WTC11 (cell line): ENCODE measurements at regions not wholly inside any gene's neighbourhood (a gene's known extent, or its start where the extent isn't known, plus 50 kb on each side); places are given as distances from the start of the nearest gene placed in this dataset.

ENCODE experiments used
- ATAC-seq: fragments of 200-7000 bp; cut with Tn5 transposase; 2 replicates; pipeline ENCODE4 v1.10.0; 2021; ENCODE audit warnings: mild to moderate bottlenecking, moderate library complexity
- CTCF ChIA-PET: fragments of 300-600 bp; sonication (Branson Sonifier 250); formaldehyde crosslinking; loops from one replicate; lab custom pipeline; 2021; ENCODE audit warnings: antibody characterized with exemption; lab: Charles Lee
- POLR2A ChIA-PET: fragments of 350-600 bp; sonication (Branson Sonifier 250); formaldehyde crosslinking; loops from one replicate; lab custom pipeline; 2021; ENCODE audit warnings: antibody characterized with exemption; lab: Charles Lee
- DNase-seq: peaks from one replicate; pipeline ENCODE4 v3.0.0; 2021; ENCODE audit warnings: low spot score
- H3K27ac Mint-ChIP-seq: 2 replicates; pipeline ENCODE4 v1.8.0; 2021; ENCODE audit warnings: mixed read lengths
- H3K27me3 Mint-ChIP-seq: 2 replicates; pipeline ENCODE4 v1.8.0; 2021; ENCODE audit warnings: low read depth, mild to moderate bottlenecking, moderate library complexity, mixed read lengths
- H3K36me3 Mint-ChIP-seq: 2 replicates; pipeline ENCODE4 v1.8.0; 2021; ENCODE audit warnings: mixed read lengths
- H3K4me1 Mint-ChIP-seq: 2 replicates; pipeline ENCODE4 v1.8.0; 2022; ENCODE audit warnings: mixed read lengths
- H3K4me3 Mint-ChIP-seq: 2 replicates; pipeline ENCODE4 v1.8.0; 2021; ENCODE audit warnings: mild to moderate bottlenecking, moderate library complexity, mixed read lengths
- H3K9me3 Mint-ChIP-seq: 2 replicates; pipeline ENCODE4 v1.8.0; 2021; ENCODE audit warnings: mixed read lengths
- ATF1 ChIP-seq: sonication (generic); formaldehyde crosslinking; IDR thresholded peaks from 2 replicates; pipeline ENCODE4 v1.8.1; 2023; ENCODE audit warnings: mild to moderate bottlenecking, moderate library complexity, missing genetic modification reagents
- CREM ChIP-seq: sonication (generic); formaldehyde crosslinking; IDR thresholded peaks from 2 replicates; pipeline ENCODE4 v1.8.1; 2022; ENCODE audit warnings: mild to moderate bottlenecking, missing genetic modification reagents, moderate library complexity
- ETV6 ChIP-seq: sonication (generic); formaldehyde crosslinking; IDR thresholded peaks from 2 replicates; pipeline ENCODE4 v1.8.1; 2022; ENCODE audit warnings: mild to moderate bottlenecking, missing genetic modification reagents
- FOXK1 ChIP-seq: sonication (generic); formaldehyde crosslinking; IDR thresholded peaks from 2 replicates; pipeline ENCODE4 v1.8.0; 2022; ENCODE audit warnings: mild to moderate bottlenecking, moderate library complexity, missing genetic modification reagents
- GABPB1 ChIP-seq: sonication (generic); formaldehyde crosslinking; IDR thresholded peaks from 2 replicates; pipeline ENCODE4 v1.8.1; 2023; ENCODE audit warnings: mild to moderate bottlenecking, missing genetic modification reagents
- NFE2L1 ChIP-seq: sonication (generic); formaldehyde crosslinking; IDR thresholded peaks from 2 replicates; pipeline ENCODE4 v1.8.1; 2023; ENCODE audit warnings: missing genetic modification reagents
- OVOL2 ChIP-seq: fragments of 250-450 bp; sonication (Bioruptor Pico); IDR thresholded peaks from 2 replicates; pipeline ENCODE4 v1.9.0; 2021; ENCODE audit warnings: mild to moderate bottlenecking, borderline replicate concordance
- SMAD3 ChIP-seq: sonication (generic); formaldehyde crosslinking; IDR thresholded peaks from 2 replicates; pipeline ENCODE4 v1.8.0; 2022; ENCODE audit warnings: missing genetic modification reagents, mild to moderate bottlenecking, borderline replicate concordance
- SMAD4 ChIP-seq: sonication (generic); formaldehyde crosslinking; IDR thresholded peaks from 2 replicates; pipeline ENCODE4 v1.8.0; 2022; ENCODE audit warnings: mild to moderate bottlenecking, missing genetic modification reagents
- STAT6 ChIP-seq: sonication (generic); formaldehyde crosslinking; conservative IDR thresholded peaks from 2 replicates; pipeline ENCODE4 v1.8.1; 2023; ENCODE audit warnings: mild to moderate bottlenecking, low read depth, missing genetic modification reagents, moderate library complexity
- TCF7 ChIP-seq: sonication (generic); formaldehyde crosslinking; IDR thresholded peaks from 2 replicates; pipeline ENCODE4 v1.8.0; 2022; ENCODE audit warnings: mild to moderate bottlenecking, low read depth, missing genetic modification reagents, moderate library complexity
- ZNF219 ChIP-seq: sonication (generic); formaldehyde crosslinking; IDR thresholded peaks from 2 replicates; pipeline ENCODE4 v1.8.0; 2023; ENCODE audit warnings: missing genetic modification reagents, mild to moderate bottlenecking, borderline replicate concordance
- ZNF423 ChIP-seq: fragments of 250-450 bp; sonication (Bioruptor Pico); IDR thresholded peaks from 2 replicates; pipeline ENCODE4 v2.1.2; 2022; ENCODE audit warnings: mild to moderate bottlenecking, moderate library complexity
- TF ChIP-seq, protein P1 (sequence below): sonication (generic); formaldehyde crosslinking; IDR thresholded peaks from 2 replicates; pipeline ENCODE4 v1.8.1; 2022; ENCODE audit warnings: mild to moderate bottlenecking, missing genetic modification reagents, moderate library complexity, borderline replicate concordance
- TF ChIP-seq, protein P2 (sequence below): sonication (generic); formaldehyde crosslinking; IDR thresholded peaks from 2 replicates; pipeline ENCODE4 v1.8.0; 2022; ENCODE audit warnings: mild to moderate bottlenecking, missing genetic modification reagents
- TF ChIP-seq, protein P3 (sequence below): sonication (generic); formaldehyde crosslinking; IDR thresholded peaks from 2 replicates; pipeline ENCODE4 v1.8.0; 2022; ENCODE audit warnings: mild to moderate bottlenecking, missing genetic modification reagents
- TF ChIP-seq, protein P4 (sequence below): fragments of 200-600 bp; IDR thresholded peaks from 2 replicates; pipeline ENCODE4 v1.8.0; 2022; ENCODE audit warnings: antibody characterized with exemption
- TF ChIP-seq, protein P5 (sequence below): fragments of 250-450 bp; sonication (Bioruptor Pico); IDR thresholded peaks from 2 replicates; pipeline ENCODE4 v1.9.0; 2021; ENCODE audit warnings: mild to moderate bottlenecking, borderline replicate concordance

- Mint-ChIP-seq H3K4me3 (no peak overlapping the region), H3K4me1 (no peaks in the 10 kb centered on the region), H3K9me3 (peaks cover 15% of the 10 kb centered on the region), H3K36me3 (peaks cover 11% of the 10 kb centered on the region), H3K27me3 (no peaks in the 10 kb centered on the region; the same call in 1 of the 2 replicates), H3K27ac (no peak overlapping the region)
- ATAC-seq (no peak), DNase-seq (no peak)
- CTCF ChIA-PET = no interaction called here
- POLR2A ChIA-PET = no interaction called here
- TF ChIP-seq ATF1 (CRISPR knock-in tag) (no peak), FOXK1 (CRISPR knock-in tag) (no peak), STAT6 (CRISPR knock-in tag) (no peak), CREM (no peak), SMAD4 (CRISPR knock-in tag) (no peak), ZNF423 (CRISPR knock-in tag) (no peak), TCF7 (CRISPR knock-in tag) (no peak), OVOL2 (CRISPR knock-in tag) (no peak), GABPB1 (CRISPR knock-in tag) (no peak), ETV6 (CRISPR knock-in tag) (no peak), NFE2L1 (CRISPR knock-in tag) (no peak), SMAD3 (CRISPR knock-in tag) (no peak), ZNF219 (no peak)
- TF ChIP-seq, protein P1, sequence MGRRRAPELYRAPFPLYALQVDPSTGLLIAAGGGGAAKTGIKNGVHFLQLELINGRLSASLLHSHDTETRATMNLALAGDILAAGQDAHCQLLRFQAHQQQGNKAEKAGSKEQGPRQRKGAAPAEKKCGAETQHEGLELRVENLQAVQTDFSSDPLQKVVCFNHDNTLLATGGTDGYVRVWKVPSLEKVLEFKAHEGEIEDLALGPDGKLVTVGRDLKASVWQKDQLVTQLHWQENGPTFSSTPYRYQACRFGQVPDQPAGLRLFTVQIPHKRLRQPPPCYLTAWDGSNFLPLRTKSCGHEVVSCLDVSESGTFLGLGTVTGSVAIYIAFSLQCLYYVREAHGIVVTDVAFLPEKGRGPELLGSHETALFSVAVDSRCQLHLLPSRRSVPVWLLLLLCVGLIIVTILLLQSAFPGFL (CRISPR knock-in tag) = no peak
- TF ChIP-seq, protein P2, sequence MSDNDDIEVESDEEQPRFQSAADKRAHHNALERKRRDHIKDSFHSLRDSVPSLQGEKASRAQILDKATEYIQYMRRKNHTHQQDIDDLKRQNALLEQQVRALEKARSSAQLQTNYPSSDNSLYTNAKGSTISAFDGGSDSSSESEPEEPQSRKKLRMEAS (CRISPR knock-in tag) = no peak
- TF ChIP-seq, protein P3, sequence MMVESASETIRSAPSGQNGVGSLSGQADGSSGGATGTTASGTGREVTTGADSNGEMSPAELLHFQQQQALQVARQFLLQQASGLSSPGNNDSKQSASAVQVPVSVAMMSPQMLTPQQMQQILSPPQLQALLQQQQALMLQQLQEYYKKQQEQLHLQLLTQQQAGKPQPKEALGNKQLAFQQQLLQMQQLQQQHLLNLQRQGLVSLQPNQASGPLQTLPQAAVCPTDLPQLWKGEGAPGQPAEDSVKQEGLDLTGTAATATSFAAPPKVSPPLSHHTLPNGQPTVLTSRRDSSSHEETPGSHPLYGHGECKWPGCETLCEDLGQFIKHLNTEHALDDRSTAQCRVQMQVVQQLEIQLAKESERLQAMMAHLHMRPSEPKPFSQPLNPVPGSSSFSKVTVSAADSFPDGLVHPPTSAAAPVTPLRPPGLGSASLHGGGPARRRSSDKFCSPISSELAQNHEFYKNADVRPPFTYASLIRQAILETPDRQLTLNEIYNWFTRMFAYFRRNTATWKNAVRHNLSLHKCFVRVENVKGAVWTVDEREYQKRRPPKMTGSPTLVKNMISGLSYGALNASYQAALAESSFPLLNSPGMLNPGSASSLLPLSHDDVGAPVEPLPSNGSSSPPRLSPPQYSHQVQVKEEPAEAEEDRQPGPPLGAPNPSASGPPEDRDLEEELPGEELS (CRISPR knock-in tag) = no peak
- TF ChIP-seq, protein P4, sequence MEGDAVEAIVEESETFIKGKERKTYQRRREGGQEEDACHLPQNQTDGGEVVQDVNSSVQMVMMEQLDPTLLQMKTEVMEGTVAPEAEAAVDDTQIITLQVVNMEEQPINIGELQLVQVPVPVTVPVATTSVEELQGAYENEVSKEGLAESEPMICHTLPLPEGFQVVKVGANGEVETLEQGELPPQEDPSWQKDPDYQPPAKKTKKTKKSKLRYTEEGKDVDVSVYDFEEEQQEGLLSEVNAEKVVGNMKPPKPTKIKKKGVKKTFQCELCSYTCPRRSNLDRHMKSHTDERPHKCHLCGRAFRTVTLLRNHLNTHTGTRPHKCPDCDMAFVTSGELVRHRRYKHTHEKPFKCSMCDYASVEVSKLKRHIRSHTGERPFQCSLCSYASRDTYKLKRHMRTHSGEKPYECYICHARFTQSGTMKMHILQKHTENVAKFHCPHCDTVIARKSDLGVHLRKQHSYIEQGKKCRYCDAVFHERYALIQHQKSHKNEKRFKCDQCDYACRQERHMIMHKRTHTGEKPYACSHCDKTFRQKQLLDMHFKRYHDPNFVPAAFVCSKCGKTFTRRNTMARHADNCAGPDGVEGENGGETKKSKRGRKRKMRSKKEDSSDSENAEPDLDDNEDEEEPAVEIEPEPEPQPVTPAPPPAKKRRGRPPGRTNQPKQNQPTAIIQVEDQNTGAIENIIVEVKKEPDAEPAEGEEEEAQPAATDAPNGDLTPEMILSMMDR = no peak
- TF ChIP-seq, protein P5, sequence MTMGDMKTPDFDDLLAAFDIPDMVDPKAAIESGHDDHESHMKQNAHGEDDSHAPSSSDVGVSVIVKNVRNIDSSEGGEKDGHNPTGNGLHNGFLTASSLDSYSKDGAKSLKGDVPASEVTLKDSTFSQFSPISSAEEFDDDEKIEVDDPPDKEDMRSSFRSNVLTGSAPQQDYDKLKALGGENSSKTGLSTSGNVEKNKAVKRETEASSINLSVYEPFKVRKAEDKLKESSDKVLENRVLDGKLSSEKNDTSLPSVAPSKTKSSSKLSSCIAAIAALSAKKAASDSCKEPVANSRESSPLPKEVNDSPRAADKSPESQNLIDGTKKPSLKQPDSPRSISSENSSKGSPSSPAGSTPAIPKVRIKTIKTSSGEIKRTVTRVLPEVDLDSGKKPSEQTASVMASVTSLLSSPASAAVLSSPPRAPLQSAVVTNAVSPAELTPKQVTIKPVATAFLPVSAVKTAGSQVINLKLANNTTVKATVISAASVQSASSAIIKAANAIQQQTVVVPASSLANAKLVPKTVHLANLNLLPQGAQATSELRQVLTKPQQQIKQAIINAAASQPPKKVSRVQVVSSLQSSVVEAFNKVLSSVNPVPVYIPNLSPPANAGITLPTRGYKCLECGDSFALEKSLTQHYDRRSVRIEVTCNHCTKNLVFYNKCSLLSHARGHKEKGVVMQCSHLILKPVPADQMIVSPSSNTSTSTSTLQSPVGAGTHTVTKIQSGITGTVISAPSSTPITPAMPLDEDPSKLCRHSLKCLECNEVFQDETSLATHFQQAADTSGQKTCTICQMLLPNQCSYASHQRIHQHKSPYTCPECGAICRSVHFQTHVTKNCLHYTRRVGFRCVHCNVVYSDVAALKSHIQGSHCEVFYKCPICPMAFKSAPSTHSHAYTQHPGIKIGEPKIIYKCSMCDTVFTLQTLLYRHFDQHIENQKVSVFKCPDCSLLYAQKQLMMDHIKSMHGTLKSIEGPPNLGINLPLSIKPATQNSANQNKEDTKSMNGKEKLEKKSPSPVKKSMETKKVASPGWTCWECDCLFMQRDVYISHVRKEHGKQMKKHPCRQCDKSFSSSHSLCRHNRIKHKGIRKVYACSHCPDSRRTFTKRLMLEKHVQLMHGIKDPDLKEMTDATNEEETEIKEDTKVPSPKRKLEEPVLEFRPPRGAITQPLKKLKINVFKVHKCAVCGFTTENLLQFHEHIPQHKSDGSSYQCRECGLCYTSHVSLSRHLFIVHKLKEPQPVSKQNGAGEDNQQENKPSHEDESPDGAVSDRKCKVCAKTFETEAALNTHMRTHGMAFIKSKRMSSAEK (CRISPR knock-in tag) = no peak
Observed at GRCh38 chr3:165476399-165477060, 280.3 kb upstream of the SLITRK3 start.
